HG03196 (cell line): ENCODE measurements at regions not wholly inside any gene's neighbourhood (a gene's known extent, or its start where the extent isn't known, plus 50 kb on each side); places are given as distances from the start of the nearest gene placed in this dataset.

Experiments used
- ATAC-seq: cut with Tn5 transposase; IDR thresholded peaks from one replicate; pipeline ENCODE4 v1.9.1; 2021; ENCODE audit not compliant: unreplicated experiment

GRCh38 chr5:2141254-2142000, 258.7 kb upstream of the IRX4 start:
- ATAC-seq, result no peak

- no peak for ATAC-seq
Observed at GRCh38 chr5:2140501-2141175, 257.9 kb upstream of the IRX4 start.

- no peak for ATAC-seq
Observed at GRCh38 chr5:2139478-2139877, 256.8 kb upstream of the IRX4 start.

- no peak for ATAC-seq
Observed at GRCh38 chr5:2138896-2139295, 256.2 kb upstream of the IRX4 start.

GRCh38 chr5:2137444-2138050, 254.8 kb upstream of the IRX4 start:
- no peak for ATAC-seq

GRCh38 chr5:2136728-2137333, 254.1 kb upstream of the IRX4 start:
- no peak for ATAC-seq

GRCh38 chr5:2135833-2136232, 253.1 kb upstream of the IRX4 start:
- ATAC-seq, result no peak

GRCh38 chr5:2135354-2135753, 252.6 kb upstream of the IRX4 start:
- no peak for ATAC-seq

GRCh38 chr5:2134543-2135292, 252.0 kb upstream of the IRX4 start:
- ATAC-seq, result no peak

- no peak for ATAC-seq
Observed at GRCh38 chr5:2133936-2134335, 251.2 kb upstream of the IRX4 start.

GRCh38 chr5:2133080-2133479, 250.4 kb upstream of the IRX4 start:
- no peak for ATAC-seq

GRCh38 chr5:2132497-2132847, 249.7 kb upstream of the IRX4 start:
- ATAC-seq, result no peak

- no peak for ATAC-seq
Observed at GRCh38 chr5:2131826-2132496, 249.2 kb upstream of the IRX4 start.

GRCh38 chr5:2131196-2131595, 248.5 kb upstream of the IRX4 start:
- ATAC-seq, result no peak

GRCh38 chr5:2130361-2130760, 247.6 kb upstream of the IRX4 start:
- no peak for ATAC-seq

GRCh38 chr5:2129568-2130272, 247.0 kb upstream of the IRX4 start:
- ATAC-seq, result no peak

GRCh38 chr5:2128686-2129355, 246.1 kb upstream of the IRX4 start:
- ATAC-seq, result no peak

- no peak for ATAC-seq
Observed at GRCh38 chr5:2126512-2126911, 243.8 kb upstream of the IRX4 start.

- ATAC-seq, result no peak
Observed at GRCh38 chr5:2125901-2126265, 243.2 kb upstream of the IRX4 start.
